Hematopoietic multipotent progenitor cell treated with erythropoietin and hydrocortisone succinate and interleukin-3 and kit ligand, for 6 days (in vitro differentiated cells): ENCODE measurements at regions not wholly inside any gene's neighbourhood (a gene's known extent, or its start where the extent isn't known, plus 50 kb on each side); places are given as distances from the start of the nearest gene placed in this dataset.

Experiments
- DNase-seq: peaks from one replicate; pipeline ENCODE4 v3.0.0-alpha.2; 2015

GRCh38 chr3:98980915-98981596, 79.6 kb upstream of the DCBLD2 start:
- no peak for DNase-seq

GRCh38 chr3:98979296-98979695, 77.8 kb upstream of the DCBLD2 start:
- no peak for DNase-seq

GRCh38 chr3:98978068-98978811, 76.7 kb upstream of the DCBLD2 start:
- no peak for DNase-seq

GRCh38 chr3:98977520-98977919, 76.0 kb upstream of the DCBLD2 start:
- DNase-seq = no peak

- DNase-seq = no peak
Measured at GRCh38 chr3:98974442-98974841, 72.9 kb upstream of the DCBLD2 start.

GRCh38 chr3:98972720-98973119, 71.2 kb upstream of the DCBLD2 start:
- no peak for DNase-seq

- DNase-seq = no peak
Measured at GRCh38 chr3:98972155-98972554, 70.7 kb upstream of the DCBLD2 start.

- no peak for DNase-seq
Measured at GRCh38 chr3:98971169-98971681, 69.7 kb upstream of the DCBLD2 start.

GRCh38 chr3:98969295-98969694, 67.8 kb upstream of the DCBLD2 start:
- no peak for DNase-seq

GRCh38 chr3:98968824-98969223, 67.3 kb upstream of the DCBLD2 start:
- no peak for DNase-seq

GRCh38 chr3:98968347-98968746, 66.9 kb upstream of the DCBLD2 start:
- DNase-seq = no peak

- no peak for DNase-seq
Measured at GRCh38 chr3:98967758-98968157, 66.3 kb upstream of the DCBLD2 start.

GRCh38 chr3:98966862-98967546, 65.5 kb upstream of the DCBLD2 start:
- no peak for DNase-seq

- DNase-seq = no peak
Measured at GRCh38 chr3:98966434-98966833, 64.9 kb upstream of the DCBLD2 start.

- DNase-seq = no peak
Measured at GRCh38 chr3:98964784-98965183, 63.3 kb upstream of the DCBLD2 start.

- no peak for DNase-seq
Measured at GRCh38 chr3:98963546-98963945, 62.1 kb upstream of the DCBLD2 start.

- DNase-seq = no peak
Measured at GRCh38 chr3:98962951-98963350, 61.5 kb upstream of the DCBLD2 start.

- DNase-seq = no peak
Measured at GRCh38 chr3:98962189-98962930, 60.9 kb upstream of the DCBLD2 start.

- no peak for DNase-seq
Measured at GRCh38 chr3:98961161-98962155, 60.0 kb upstream of the DCBLD2 start.

- DNase-seq = no peak
Measured at GRCh38 chr3:98957681-98958080, 56.2 kb upstream of the DCBLD2 start.

GRCh38 chr3:98956008-98956407, 54.5 kb upstream of the DCBLD2 start:
- DNase-seq = no peak
